Fibroblast of skin of back (primary cell): ENCODE measurements at regions not wholly inside any gene's neighbourhood (a gene's known extent, or its start where the extent isn't known, plus 50 kb on each side); places are given as distances from the start of the nearest gene placed in this dataset.
"Not testable (repeated sequence)": the region's sequence is repeated elsewhere in the genome, so short reads cannot be mapped to it uniquely, and the experiment has no call there.

Experiments used
- DNase-seq: peaks from one replicate; pipeline ENCODE4 v3.0.0-alpha.2; 2013

- DNase-seq, result not testable (repeated sequence)
These were observed 390.6 kb downstream of the PRIM2 start for GRCh38 chr6:57708061-57708460.

- peak; percentile 5 for DNase-seq
These were observed 405.1 kb downstream of the PRIM2 start for GRCh38 chr6:57722546-57722945.

GRCh38 chr6:57723815-57724401 lies 406.5 kb downstream of the PRIM2 start:
- not testable (repeated sequence) for DNase-seq

DNA sequence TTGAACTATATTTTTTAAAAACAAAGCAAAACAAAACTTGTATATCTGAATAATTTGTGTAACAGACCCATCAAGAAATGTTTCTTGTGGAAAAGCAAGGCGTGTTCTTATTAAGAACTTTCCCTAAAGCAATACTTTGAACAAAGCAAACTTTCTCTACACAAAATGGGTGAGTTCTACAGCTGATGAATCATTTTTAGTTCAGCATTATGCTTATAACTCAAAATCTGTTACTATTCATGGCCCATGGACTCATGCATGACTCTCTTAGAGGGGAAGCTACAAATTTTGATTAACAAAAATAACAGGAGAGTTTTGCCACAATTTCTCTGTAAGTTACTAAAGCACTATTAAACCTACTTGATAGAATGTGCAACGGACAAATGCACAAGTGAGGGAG lies 412.0 kb downstream of the PRIM2 start:
- not testable (repeated sequence) for DNase-seq

DNA sequence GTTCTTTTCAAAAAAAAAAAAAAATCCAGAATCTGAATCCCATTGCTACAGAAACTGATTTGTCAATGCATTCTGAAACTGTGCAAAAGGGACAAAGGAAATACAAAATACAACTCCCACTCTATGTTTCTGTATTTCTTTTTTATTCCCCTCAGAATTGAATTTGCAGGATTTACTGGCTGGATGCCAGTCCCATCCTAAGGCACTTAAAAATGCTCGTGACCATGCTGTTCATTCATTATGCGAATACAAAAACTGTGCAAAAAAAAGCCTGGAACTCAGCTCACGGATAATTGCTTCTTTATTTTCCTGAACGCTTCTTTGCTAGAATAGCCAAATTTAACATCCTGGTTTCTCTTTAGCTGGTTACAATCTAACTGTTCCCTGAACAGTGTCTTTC lies 413.3 kb downstream of the PRIM2 start:
- not testable (repeated sequence) for DNase-seq

GRCh38 chr6:57747716-57748115 lies 430.3 kb downstream of the PRIM2 start:
- not testable (repeated sequence) for DNase-seq

DNA sequence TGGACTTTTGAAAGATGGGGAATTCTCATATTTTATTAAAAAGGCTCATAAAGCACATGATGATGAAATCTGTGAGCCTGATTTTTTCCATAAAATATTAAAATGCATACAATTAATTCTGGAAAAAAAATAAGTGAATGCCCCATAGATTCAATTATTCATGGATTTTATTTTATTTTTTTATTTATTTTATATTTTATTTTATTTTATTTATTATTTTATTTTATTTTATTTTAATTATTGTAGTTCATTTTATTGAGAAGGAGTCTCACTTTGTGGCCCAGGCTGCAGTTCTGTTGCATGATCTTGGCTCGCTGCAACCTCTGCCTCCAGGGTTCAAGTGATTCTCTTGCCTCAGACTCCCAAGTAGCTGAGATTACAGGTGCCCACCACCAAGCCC lies 442.4 kb downstream of the PRIM2 start:
- DNase-seq, result not testable (repeated sequence)

DNA sequence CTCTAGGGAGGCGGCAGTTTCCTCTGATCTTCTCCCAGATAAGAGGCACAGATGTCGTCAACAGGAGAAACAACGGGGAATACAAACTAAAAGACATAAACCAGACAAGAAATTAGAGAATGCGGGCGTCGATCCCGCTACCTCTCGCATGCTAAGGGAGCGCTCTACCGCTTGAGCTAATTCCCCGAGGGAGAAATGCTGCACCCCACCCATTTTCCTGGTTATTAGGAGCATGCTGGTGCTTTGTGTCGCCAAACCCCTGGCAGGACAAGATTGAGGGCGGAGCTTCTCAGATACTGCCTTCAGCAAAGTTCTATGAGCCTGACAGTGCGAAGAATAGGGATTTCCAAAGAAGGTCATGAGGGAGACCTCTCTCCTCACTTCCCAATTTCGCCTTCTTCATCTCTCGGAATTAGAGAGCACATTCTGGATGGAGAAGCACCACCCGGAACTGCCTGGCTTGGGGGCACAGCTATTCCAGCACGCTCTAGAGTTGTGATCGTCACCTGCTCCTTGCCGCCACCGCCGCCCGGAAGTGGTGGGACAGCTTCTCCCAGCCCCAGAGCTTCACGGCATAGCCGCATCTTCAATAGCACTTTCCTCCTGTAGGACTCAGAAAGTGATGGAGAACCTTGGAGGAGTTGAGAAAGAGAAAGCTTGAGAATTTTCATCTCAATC lies 475.4 kb downstream of the PRIM2 start:
- DNase-seq, result not testable (repeated sequence)

GRCh38 chr6:57793398-57793762 lies 475.9 kb downstream of the PRIM2 start:
- DNase-seq, result not testable (repeated sequence)

DNA sequence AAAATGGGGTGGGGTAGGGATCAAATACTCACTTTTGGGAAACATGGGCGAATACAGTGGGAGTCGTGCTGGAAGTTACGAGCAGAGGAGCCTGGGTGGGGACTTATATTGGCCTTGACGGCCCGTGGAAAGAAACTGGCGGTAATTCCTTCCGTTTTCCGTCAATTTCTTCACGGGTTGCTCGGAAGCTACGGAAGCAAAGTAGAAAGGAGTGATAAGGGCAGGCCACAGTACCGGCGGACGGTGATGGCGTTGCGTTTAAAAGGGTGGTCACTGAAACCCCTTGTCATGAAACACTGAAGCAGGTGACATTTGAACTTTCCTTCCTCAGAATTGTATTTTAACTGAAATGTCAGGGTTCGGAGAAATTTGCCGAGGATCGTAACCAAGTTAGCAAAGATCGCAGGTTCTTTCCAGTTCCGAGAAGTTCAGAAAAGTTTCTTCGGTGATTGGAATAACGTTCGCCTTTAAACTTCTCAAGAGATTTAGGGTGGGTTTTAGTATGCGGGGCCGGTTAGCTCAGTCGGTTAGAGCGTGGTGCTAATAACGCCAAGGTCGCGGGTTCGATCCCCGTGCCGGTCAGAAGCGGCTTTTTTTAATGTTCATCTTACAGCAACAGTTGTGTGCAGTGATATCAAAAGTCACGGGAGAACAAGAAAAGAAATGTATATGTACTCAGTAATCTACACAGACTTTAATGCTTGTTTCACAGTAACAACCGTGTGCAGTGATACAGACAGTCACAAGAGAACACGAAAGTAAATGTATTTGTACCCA lies 482.5 kb downstream of the PRIM2 start:
- DNase-seq, result peak; percentile 51

DNA sequence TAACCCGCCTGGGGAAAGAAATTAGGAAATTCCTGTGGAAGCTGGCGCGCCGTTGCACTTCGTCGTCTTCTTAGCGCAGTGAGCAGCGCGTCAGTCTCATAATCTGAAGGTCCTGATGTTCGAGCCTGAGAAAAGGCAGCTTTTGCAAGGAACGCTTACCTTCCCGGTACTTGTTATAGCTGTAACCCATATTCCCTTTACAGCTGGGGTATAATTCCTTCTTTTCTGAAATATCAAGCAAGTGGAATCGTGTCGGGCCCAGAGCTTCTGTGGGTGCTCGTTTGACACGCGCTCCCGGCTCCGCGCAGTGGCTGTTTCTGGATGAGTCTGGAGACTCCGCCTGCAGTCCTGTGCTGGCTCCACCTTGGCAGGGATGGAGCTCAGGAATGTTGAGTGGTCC lies 491.2 kb downstream of the PRIM2 start:
- DNase-seq, result not testable (repeated sequence)

GRCh38 chr6:57809454-57809853 lies 492.0 kb downstream of the PRIM2 start:
- not testable (repeated sequence) for DNase-seq

- DNase-seq, result not testable (repeated sequence)
These were observed 496.0 kb downstream of the PRIM2 start for GRCh38 chr6:57813271-57814075.

DNA sequence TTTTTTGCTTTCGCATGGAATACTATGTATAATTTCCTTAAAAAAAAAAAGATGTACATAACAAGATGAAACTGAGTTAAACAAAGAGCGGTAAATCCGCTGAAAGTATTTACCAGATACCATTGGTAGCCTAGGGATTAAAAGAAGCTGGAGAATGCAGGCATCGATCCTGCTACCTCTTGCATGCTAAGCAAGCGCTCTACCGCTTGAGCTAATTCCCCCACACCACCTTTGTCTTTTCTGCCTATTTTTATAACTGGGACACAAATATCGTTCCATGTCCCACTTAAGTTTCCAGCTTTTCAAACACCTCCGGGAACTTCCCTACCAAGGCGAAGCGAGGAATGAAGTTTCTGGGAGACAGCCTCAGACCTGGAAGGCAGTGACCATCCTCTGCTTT lies 498.4 kb downstream of the PRIM2 start:
- DNase-seq, result not testable (repeated sequence)

DNA sequence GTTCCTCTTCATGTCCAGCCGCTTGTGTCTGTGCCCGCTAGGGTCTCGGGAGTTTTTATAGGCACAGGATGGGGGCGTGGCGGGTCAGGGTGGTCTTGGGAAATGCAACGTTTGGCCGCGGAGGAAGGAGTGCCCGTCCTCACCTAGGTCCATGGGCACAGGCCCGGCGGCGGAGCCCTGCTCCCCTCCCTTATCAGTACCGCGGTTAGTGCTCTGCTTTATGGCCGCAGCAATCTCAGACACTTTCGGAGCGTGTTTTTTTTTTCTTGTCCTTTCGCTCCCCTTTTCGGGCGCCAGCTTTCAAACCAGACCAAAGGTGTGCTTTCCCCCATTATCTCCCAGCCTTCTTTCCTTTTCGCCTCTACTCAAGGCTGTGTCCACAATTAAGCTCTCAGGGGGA lies 503.9 kb downstream of the PRIM2 start:
- not testable (repeated sequence) for DNase-seq

DNA sequence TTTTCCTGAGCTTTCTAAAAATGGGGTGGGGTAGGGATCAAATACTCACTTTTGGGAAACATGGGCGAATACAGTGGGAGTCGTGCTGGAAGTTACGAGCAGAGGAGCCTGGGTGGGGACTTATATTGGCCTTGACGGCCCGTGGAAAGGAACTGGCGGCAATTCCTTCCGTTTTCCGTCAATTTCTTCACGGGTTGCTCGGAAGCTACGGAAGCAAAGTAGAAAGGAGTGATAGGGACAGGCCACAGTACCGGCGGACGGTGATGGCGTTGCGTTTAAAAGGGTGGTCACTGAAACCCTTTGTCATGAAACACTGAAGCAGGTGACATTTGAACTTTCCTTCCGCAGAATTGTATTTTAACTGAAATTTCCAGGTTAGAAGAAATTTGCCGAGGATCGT lies 505.0 kb downstream of the PRIM2 start:
- DNase-seq, result not testable (repeated sequence)

DNA sequence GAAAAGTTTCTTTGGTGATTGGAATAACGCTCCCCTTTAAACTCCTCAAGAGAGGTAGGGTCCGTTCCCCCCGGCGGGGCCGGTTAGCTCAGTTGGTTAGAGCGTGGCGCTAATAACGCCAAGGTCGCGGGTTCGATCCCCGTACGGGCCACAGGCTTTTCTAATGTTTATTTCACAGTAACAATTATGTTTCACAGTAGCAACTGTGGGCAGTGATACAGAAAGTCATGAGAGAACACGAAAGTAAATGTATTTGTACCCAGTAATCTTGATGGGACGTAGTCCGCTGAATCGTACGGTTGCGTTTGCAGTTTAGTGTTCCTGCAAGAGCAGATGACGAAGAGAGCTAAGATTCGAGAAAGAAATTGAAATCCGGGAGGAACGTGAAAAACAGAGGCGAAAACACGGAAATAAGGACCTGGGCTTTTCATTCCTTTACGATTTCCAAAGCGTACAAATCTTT lies 505.5 kb downstream of the PRIM2 start:
- DNase-seq, result peak; percentile 1

- not testable (repeated sequence) for DNase-seq
These were observed 520.3 kb downstream of the PRIM2 start for GRCh38 chr6:57837622-57838209.

GRCh38 chr6:57841551-57841950 lies 524.1 kb downstream of the PRIM2 start:
- DNase-seq, result not testable (repeated sequence)

DNA sequence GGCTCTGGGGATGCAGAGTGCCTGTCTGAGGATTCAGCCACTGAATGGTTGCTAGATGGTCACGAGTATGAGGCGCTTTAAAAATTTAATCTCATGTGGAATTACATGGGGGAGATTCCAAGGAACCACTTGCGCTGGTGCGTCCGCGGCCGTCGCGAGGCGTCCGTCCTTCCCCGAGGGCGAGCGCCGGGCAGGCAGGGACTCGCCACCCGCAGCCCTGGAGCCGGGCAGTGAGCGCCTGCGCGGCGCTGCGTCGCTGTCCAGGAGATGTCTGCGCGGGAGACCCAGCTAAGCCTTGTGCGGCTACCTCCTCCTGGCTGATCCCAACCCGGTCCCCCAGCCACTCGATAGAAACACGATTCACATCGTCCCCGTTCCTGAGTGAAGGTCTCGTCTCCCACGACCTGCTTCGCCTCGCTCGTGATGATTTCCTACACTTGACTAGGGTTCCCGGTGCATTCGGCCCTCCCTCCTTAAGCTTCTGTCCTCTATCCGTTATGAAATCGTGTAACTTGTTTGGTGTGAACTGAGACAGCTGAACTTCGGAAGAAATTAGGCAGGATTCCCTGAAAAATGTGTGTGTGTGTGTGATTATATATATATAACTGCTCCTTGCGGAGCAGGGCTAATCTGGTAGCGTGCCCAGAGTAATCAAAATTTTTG lies 536.4 kb downstream of the PRIM2 start:
- peak; percentile 2 for DNase-seq

GRCh38 chr6:57860481-57861315 lies 543.3 kb downstream of the PRIM2 start:
- DNase-seq, result not testable (repeated sequence)
